ENCODE measurements at regions not wholly inside any gene's neighbourhood (a gene's known extent, or its start where the extent isn't known, plus 50 kb on each side); places are given as distances from the start of the nearest gene placed in this dataset.

DNA sequence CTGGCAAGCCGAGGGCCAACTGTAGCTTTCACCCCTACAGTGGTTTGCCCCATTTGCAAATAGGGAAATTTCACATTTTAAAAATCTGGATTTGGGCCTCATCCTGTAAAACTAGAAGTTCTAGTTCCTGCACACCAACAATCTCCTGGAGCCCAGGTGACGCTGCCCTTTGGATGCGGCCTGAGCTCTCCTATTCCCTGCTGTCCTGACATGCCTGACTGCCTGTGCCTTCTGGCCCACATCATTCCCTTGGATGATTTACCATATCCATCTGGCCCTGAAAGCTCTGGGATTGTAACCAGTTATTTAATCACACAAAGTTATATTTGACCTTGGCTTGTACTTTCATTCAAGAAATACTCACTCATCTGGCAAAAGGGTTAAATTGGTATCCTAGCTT is 272.3 kb downstream of the ARRDC4 start:
- TF ChIP-seq CTCF (IDR thresholded peaks at IDR 0.05; ENCODE audit: low read depth, low read length) (no peak), POLR2A (IDR thresholded peaks at IDR 0.05; ENCODE audit: extremely low read depth, insufficient read length) (no peak)
- TF ChIP-seq, protein P1, sequence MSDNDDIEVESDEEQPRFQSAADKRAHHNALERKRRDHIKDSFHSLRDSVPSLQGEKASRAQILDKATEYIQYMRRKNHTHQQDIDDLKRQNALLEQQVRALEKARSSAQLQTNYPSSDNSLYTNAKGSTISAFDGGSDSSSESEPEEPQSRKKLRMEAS (IDR thresholded peaks at IDR 0.05; ENCODE audit: low read depth, low read length), result no peak

All from NB4 (cell line).